Hippocampal formation (tissue), 2 donors: ENCODE measurements at regions not wholly inside any gene's neighbourhood (a gene's known extent, or its start where the extent isn't known, plus 50 kb on each side); places are given as distances from the start of the nearest gene placed in this dataset.
"Not testable (repeated sequence)": the region's sequence is repeated elsewhere in the genome, so short reads cannot be mapped to it uniquely, and the experiment has no call there.

ENCODE experiments used
- DNase-seq, 2 donors: peaks; one replicate each; lab custom pipeline; 2025; lab: John Stamatoyannopoulos, UW

DNA sequence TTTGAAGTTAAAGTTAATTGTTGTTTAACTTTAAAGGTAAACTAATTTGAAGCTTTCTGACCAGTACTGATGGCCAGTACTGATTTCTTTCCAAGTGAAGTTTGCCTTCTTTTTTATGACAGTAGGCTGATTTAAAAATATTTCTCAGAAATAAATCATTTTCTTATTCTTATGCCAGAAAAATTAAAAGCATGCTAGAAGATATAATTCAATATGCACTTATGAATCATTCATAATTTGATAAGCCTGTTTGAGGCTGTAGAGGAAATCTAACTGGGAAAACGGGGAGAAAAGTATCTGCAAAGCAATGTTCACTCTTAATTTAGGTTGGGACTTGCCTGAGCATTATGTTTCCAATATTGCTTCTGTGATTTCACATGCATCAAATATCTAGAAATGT is 1112.0 kb upstream of the INTU start:
- no peak for DNase-seq

DNA sequence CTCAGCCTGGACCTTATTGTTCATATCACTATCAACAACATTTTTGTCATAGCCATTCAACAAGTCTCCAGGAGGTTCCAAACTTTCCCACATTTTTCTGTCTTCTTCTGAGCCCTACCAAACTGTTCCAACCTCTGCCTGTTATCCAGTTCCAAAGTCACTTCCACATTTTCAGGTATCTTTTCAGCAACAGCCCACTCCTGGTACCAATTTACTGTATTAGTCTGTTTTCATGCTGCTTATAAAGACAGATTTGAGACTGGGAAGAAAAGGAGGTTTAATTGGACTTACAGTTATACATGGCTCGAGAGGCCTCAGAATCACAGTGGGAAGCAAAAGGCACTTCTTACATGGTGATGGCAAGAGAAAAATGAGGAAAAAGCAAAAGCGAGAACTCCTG is 1107.4 kb upstream of the INTU start:
- DNase-seq = not testable (repeated sequence)

DNA sequence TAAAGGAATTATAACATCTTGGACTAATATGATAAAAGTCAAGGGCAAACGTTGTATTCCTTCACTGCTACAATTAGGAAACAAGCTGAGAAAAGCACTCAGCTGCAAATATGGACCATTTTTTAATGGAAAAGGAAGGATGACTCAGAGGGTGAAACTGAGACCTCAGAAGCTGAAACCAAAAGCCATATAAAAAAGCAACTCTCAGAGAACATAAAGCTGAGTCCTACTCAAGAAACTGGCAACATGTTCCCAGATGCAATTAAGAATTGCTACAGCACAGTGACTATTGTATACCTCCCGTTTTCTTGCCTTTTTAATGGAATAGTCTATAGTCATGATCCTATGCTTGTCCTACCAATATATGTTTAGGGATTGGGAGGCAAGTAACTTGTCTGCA is 1106.4 kb upstream of the INTU start:
- no peak for DNase-seq

DNA sequence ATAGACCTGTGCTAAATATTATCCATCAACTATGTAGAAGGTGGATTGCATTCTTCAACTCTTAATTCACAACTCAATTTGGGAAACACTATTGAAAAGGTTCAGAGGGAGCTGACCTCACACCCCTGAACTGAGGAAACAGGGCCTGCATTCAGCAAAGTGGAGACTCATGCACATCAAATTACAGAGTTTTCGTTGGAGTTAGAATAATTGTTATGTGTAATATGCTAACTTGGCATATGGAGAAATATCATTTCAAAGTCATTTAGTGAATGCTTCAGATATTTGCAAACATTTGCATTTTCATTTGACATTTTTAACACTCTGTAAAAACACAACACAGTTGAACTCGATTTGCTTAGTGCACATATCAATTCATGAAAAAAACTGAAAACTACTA is 1102.8 kb upstream of the INTU start:
- no peak for DNase-seq

DNA sequence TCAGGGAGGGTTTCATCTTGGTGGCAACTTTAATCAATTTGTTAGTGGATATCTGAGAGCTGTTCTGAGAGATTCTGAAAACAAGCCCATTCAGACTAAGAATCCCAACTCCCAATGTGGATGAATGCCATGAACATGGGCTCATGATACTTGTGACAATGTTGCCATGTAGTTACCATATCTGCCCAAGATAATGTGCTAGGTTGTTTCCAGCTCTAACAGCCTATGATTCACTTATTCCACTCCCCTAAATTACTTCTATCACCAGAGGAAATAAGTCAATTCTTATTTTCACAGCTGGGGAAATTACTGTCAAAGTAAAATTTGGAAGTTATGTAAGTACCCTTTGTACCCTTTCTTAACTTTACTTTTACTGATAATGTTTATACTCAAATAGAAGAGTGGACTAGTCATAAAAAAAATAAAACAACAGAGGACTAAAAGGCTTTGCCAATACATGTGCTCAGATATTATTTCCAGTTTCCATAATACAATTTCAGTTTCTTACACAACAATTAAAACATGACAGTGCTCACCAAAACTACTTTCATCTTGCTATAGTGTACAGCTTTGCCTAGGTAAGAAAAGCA is 1101.7 kb upstream of the INTU start:
- DNase-seq = no peak

DNA sequence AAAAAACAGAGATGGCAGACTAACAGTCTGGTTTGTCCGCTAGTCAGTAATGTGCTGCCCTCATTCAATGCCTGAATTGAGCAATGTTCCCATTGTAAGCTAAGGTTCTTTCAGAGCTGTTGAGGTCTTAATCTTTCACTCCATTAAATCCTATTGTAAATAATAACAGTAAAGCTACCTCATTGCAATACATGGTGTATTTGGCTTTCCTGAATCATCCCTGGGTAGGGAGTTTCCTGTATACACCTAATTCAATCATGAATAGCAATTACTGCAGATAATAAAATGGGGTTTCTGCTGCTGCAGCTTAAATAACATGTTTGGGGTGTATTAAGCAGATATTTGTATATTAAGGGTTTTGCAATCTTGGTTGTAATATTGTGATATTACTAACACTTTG is 1100.2 kb upstream of the INTU start:
- no peak for DNase-seq

DNA sequence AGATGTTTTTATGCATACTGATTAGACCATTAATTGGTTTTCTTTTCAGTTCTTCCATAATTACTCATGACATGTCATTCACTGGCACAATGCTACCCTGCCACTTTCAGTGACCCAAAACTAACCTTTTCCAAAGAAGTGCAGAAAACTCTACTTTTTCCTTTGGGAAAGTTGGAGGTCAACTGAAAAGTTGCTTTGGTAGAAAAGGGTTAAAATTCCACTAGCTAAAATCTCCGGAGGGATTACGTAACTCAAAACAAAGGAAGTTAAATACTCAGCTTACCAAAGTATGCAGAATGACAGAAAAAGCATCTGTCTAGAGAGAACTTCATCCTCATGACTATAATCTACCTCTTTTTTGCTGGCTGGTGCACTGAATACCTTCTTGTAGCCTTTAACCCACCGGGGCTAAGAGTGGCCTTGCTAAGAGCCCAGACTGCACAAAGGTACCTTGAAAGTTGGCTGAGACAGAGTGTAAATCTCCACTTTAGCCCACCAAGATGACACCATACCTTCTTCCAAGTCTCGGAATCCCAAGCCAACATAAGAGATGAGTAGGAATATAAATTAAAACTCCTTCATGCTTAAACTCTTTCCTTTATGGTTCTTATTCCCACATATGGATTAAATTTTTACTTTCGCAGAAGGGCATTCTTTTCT is 1099.5 kb upstream of the INTU start:
- DNase-seq = no peak

DNA sequence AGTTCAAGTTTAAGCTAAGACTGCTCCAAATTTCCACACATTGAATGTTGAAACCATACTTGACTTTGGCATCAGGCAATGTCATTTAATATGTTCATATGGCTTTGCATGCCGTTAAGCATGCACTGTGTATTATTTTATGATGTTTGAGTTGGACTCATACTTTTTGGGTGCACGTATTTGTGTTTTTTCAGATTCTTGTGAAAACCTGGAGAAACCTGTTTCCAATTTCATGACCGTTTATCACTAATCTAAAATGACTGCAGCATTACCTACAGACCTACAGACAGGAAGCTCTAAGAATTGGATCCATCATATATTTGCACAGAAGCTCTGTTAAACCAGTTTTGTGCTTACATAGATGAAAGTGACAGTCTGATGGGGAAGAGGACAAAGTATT is 1093.0 kb upstream of the INTU start:
- DNase-seq = no peak

DNA sequence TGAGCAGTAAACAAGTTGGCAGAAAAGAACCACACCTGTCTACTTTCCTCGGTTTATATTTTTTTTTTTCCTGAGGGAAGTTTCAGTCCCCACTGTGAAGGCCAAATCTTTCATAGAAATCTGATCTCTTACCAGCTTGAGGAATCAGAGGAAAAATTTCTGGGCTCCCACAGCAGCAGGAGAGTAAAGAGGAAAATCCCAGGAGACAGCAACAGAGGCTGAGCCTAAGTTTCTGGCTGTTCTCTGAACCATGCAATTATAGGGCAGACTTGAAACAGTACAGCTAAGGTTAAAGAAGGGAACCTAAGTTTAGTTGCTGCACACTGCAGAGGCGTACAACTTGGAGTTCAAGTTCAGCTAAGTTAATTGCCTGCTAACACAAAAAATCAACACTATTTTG is 1090.9 kb upstream of the INTU start:
- no peak for DNase-seq

DNA sequence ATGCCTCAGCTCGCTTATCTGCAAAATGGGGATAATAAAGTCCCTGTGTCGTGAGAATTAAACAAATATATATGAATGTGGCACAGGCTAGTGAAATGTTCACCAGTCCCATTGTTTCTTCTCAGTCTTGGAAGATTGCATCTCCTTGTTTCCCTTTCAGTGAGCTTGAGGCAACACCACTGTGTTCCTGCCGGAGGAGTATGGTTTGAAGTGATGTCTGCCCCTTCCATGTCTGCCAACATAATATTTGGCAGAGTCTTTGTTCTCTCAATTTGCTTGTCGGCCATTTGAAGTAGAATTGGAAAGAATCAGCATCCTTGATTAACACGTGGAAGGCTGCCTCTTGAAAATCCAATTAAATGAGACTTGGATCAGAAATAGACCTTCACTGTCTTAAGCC is 1088.5 kb upstream of the INTU start:
- DNase-seq = no peak

DNA sequence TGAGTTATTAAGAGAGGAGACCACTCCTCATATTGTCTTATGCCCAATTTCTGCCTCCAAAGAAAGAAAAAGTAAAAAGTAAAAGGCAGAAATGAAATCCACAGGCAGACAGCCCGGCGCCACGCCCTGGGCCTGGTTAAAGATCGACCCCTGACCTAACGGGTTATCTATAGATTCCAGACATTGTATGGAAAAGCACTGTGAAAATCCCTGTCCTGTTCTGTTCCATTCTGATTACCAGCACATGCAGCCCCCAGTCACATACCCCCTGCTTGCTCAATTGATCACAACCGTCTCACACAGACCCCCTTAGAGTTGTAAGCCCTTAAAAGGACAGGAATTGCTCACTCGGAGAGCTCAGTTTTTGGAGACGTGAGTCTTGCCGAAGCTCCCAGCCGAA is 1086.6 kb upstream of the INTU start:
- not testable (repeated sequence) for DNase-seq

DNA sequence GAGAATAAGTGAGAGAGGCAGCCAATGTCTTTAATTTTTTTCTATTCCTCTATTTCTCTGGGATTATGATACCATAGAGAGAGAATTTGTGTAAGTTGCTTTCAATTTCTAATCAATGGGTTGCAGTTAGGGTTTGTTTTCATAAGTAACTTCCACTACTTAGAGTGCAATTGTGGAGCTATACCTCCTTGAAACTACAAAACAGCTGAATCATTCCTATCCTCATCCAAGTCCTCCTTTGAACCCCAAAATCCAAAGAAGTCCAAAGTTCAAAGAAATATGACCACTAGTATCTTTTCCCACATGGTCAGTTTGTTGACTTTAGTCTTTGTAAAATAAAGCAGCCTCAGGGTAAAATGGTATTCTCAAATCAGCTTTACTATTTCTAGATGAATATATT is 1085.4 kb upstream of the INTU start:
- DNase-seq = no peak

DNA sequence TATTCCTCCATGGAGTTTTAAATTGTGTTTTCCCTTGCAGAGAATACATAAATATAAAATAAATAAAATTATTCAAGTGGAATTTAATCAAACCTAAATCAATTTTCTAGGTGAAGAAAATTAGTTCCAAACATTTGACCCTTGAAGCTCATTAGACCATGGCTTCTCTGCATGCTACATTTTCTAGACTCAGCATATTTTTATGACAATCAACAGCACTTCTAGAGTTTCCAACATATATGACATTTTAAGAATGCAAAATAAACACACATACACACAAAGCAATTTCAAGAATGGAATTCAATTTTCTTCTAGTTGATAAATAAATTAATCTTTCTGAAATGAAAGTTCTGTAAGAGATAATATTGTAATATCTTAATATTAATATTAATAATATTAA is 1083.9 kb upstream of the INTU start:
- DNase-seq = no peak

DNA sequence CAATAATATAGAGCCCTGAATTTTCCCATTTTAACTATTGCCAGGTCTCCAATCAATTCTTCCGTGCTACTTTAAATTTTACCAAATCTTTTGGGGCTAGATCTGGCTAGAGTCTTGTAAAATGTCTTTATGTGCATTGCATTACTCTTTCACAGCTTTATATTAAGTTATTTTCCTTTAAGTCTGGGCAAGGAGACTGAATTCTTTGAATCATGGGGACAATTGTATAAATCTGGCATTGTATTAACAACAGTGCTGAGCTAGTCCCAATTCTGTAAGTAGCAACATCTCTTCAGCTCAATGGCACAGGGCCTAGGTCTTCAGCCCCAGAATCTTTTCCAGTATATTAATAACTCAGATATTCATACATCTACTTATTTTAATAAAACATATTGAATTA is 1080.4 kb upstream of the INTU start:
- no peak for DNase-seq

DNA sequence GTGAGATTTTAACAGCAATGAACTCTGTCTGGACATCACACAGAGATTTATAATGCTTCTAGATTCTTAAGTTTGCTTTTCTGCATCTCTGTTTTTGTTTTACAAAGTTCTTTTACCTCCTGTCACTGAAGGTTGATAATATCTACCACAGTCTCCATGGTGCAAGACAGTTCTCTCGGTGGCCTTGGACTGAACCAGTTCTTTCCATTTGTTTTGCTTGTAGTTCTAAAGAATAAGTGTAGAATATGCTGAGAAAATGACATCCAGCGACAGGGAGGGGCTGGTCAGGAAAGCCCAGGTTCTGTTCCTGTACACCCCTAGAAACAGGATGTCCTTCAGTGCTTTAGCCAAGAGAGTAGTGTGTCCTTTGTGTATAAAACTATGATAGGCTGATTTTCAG is 1079.5 kb upstream of the INTU start:
- DNase-seq = no peak

DNA sequence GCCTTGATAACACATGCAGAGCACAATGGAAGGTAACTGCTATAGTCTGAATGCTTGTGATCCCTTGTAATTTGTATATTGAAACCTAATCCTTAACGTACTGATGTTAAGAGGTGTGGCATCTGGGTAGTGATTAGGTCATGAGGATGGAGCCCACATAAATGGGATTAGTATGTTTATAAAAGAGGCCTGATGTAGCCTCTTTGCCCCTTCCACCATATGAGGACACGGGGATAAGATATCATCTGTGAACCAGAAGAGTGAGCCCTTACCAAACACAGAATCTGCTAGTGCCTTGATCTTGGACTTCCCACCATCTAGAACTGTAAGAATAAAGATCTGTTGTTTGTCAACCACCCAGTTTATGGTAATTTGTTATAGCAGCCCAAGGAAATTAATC is 1074.2 kb upstream of the INTU start:
- DNase-seq = no peak

DNA sequence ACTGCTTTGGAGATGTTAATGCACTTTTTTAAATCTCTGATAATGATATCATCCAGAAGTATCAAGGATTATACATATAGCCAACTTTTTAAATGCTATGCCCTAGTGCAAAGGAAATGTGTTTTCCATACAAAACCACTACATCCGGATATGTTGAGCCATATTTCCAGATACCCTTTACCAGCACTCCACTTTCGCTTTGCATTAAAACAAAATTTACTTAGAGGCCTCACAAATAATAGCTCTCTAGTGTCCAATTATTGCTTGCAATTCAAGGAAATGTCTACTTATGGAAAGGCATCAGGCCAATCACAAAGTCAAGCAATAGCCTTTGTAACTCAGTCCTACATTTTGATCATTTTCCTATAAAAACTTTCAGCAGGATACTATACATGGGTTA is 1072.8 kb upstream of the INTU start:
- DNase-seq = no peak

DNA sequence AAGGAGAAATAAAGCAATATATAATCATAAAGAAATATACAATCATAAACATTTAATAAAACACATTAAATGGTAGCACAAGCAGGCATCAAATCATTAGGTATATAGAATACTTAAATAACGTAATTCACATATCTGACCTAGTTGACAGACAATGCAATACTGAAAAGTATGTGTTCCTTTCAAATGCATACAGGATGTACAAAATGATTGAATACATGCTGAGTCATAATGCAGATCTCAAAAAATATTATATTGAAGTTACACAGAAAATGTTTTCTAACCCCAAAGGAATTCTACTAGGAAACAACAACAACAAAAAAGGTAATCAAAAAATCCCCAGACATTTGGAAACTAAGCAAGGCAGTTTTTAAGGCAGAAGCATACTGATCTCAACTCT is 1072.0 kb upstream of the INTU start:
- no peak for DNase-seq

DNA sequence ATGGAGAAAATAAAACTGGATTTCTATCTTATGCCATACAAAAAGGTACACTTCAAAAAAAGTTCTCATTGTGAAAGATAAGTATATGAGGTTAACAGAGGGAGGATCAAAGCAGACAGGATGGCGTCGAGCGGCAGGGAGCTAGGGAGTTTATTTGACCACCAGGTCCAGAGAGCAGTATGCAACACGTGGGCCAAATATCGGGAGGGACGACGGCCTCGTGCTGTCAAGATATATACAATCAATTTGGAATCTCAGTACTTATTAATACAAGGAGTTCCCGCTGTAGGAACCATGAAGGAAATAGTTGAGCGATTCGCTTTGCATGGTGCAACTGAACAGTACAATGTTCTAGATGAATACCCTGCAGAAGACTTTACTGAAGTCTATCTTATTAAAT is 1069.4 kb upstream of the INTU start:
- DNase-seq = no peak

DNA sequence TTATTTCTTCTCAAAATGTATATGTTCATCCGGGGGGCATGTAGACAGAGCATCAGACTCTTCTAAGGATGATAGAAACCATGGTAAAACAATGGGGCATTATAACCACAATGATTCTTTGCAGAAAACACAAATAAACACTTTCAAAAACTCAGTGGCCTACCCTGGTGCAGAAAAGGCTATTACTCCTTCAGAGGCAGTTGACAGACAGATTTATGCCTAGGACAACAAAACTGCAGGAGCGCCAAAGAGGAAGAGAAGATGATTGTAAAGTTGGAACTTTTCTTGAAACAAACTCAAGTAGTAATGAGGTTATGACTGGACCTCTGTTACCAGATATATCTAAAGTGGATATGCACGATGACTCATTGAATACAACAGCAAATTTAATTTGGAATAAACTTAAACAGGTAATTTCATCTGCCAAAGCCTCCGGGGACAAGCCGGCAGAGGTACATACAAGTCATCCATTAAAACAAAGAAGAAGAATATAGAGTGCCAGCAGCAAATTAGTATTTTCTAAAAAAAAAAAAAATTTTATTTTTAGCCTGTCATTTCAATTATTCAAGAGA is 1068.4 kb upstream of the INTU start:
- DNase-seq = no peak

DNA sequence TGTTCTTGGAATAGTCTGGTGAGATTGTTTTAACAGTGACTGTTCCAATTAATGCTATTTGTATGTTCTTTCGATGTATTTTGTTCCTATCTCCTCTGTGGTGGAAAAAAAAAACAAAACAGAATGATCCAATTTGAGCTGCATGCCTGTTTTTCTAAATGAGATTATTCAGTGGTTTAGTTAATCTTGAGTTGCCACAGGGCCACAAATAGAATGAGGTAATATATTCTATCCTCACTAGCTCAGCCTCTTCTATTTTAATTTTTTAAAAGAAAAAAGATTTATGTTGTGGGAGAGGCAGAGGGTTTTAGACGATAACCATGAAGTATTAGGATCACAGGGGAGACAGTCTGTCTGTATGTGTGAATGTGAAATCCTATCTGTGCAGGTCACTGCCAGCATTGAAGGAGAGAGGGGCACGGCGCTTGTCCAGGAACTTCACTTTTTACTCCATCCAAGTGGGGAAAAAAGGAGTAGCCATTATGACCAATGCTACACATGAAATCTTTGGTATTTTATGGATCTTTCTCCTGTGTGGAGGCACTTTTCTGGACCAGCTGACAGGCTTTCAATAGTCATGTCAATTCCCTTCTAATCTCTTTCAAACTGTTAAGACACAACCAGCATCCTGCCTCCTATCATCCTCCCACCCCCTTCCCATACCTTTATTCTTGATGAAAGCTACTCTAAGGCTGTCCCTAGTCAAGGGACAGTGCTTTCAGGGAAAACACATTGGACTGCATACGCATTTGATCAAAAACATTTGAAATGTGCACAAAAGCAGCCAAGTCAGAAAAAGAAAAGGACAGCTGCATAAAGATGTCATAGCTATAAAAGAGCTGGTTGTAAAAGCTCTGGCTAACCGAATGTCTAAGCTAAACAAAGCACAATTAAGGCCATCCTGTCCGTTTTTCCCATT is 1063.8 kb upstream of the INTU start:
- DNase-seq = peak in 1 of 2 donors; percentile 16

DNA sequence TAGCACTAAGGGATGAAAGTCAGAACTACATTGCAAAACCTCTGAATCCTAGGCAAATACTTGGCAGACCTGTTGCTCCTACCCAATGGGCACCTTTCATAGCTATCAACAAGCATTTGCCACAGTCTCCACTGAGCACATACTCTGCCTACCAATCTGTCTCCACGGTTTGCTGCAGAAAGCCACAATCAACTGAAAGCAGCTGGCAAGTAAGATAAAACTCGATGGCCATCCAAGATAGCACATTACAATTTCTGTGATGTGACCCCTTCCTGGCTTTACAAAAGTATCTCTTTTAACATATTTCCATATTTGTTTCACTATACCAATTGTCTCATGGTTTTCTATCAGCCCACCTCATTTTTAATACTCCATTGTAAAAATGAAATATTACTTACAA is 1060.5 kb upstream of the INTU start:
- DNase-seq = no peak

DNA sequence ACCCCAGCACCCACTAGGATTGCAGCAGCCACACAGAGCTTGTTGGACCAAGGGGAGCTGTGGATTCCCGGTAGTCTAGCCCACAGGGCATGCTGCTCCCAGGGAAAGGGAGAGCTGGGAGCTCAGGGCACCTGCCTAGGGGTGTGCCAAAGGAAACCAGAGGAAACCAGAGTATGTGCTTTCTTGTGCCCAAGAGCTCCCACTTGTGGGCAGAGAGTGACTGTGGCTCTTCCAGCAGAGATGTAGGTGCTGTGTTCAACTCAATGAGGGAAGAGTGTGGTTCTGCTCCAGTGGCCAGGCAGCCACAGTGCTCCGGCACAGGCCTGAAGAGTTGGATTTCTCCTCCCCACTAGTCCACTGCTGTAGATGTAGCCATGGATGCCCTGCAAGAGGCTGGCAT is 1050.0 kb upstream of the INTU start:
- no peak for DNase-seq
